ENCODE measurements at regions not wholly inside any gene's neighbourhood (a gene's known extent, or its start where the extent isn't known, plus 50 kb on each side); places are given as distances from the start of the nearest gene placed in this dataset.

DNA sequence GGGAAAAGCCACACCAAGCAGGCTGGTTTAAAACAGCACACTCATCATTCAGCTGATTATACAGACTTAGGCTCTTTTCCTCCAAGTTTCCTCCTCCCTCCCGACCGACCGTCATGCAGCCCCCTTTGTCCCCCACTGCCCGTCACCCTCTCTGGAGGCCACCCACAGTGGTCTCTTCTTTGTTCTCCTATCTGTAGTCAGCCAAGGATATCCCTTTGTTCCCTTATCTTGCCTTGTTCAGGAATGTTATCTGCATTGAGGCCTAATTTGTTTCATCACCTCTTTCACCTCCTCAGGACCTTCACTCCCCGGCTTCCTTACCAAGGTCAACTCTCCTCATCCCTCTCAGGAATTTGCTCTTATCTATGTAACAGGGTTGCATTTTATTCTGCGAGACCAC is 186.4 kb upstream of the CDH13 start:
- TF ChIP-seq, protein P1, sequence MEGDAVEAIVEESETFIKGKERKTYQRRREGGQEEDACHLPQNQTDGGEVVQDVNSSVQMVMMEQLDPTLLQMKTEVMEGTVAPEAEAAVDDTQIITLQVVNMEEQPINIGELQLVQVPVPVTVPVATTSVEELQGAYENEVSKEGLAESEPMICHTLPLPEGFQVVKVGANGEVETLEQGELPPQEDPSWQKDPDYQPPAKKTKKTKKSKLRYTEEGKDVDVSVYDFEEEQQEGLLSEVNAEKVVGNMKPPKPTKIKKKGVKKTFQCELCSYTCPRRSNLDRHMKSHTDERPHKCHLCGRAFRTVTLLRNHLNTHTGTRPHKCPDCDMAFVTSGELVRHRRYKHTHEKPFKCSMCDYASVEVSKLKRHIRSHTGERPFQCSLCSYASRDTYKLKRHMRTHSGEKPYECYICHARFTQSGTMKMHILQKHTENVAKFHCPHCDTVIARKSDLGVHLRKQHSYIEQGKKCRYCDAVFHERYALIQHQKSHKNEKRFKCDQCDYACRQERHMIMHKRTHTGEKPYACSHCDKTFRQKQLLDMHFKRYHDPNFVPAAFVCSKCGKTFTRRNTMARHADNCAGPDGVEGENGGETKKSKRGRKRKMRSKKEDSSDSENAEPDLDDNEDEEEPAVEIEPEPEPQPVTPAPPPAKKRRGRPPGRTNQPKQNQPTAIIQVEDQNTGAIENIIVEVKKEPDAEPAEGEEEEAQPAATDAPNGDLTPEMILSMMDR (conservative IDR thresholded peaks at IDR 0.05) = no peak
- no peak for TF ChIP-seq EZH2 (IDR thresholded peaks at IDR 0.05; ENCODE audit: low read depth)

Measured in PC-9 (cell line).